Activated naive CD4-positive, alpha-beta T cell treated with anti-CD3 and anti-CD28 coated beads, Interleukin-2, amount 50 U/mL, for 72 hours (primary cell): ENCODE measurements at regions not wholly inside any gene's neighbourhood (a gene's known extent, or its start where the extent isn't known, plus 50 kb on each side); places are given as distances from the start of the nearest gene placed in this dataset.

ENCODE experiments used
- ATAC-seq, 2 donors: fragments of 150-1000 bp; cut with Tn5 transposase; 2 replicates each; pipeline ENCODE4 v1.10.0; 2021; ENCODE audit warnings: mild to moderate bottlenecking in 2 of 2, moderate library complexity in 2 of 2
- DNase-seq, 2 donors: peaks; one replicate each; pipeline ENCODE4 v3.0.0; 2021 to 2022; ENCODE audit warnings: low spot score in 2 of 2
- H3K27ac Mint-ChIP-seq, 2 donors: one replicate each; pipeline ENCODE4 v1.8.0; 2022; ENCODE audit warnings: mild to moderate bottlenecking in 2 of 2, mixed read lengths in 2 of 2
- H3K36me3 Mint-ChIP-seq, 2 donors: one replicate each; pipeline ENCODE4 v1.8.0; 2022; ENCODE audit warnings: mixed read lengths in 2 of 2
- H3K9me3 Mint-ChIP-seq, 2 donors: one replicate each; pipeline ENCODE4 v1.8.0; 2022; ENCODE audit warnings: mixed read lengths in 2 of 2

- no peak for ATAC-seq
- Mint-ChIP-seq H3K9me3 (peaks cover 0 to 3% of the 10 kb centered on the region in 2 donors), H3K36me3 (peaks cover 0 to 4% of the 10 kb centered on the region in 2 donors), H3K27ac (no peak overlapping the region)
- no peak for DNase-seq
Measured at GRCh38 chr2:120401275-120402066, 55.5 kb downstream of the INHBB start.

- Mint-ChIP-seq H3K9me3 (peaks cover 0 to 6% of the 10 kb centered on the region in 2 donors), H3K36me3 (peaks cover 0 to 5% of the 10 kb centered on the region in 2 donors), H3K27ac (no peak overlapping the region)
- ATAC-seq (no peak), DNase-seq (no peak)
Measured at GRCh38 chr2:120402067-120402433, 56.1 kb downstream of the INHBB start.

- no peak overlapping the region for H3K27ac Mint-ChIP-seq
- no peak for DNase-seq
- no peak for ATAC-seq
- H3K9me3 Mint-ChIP-seq: peaks cover 2 to 8% of the 10 kb centered on the region in 2 donors
- H3K36me3 Mint-ChIP-seq: peaks cover 0 to 8% of the 10 kb centered on the region in 2 donors
Measured at GRCh38 chr2:120402508-120402907, 56.6 kb downstream of the INHBB start.

GRCh38 chr2:120403261-120403660 lies 57.3 kb downstream of the INHBB start:
- Mint-ChIP-seq H3K27ac (no peak overlapping the region), H3K36me3 (peaks cover 0 to 8% of the 10 kb centered on the region in 2 donors), H3K9me3 (peaks cover 4 to 10% of the 10 kb centered on the region in 2 donors)
- no peak for DNase-seq
- ATAC-seq: no peak

- ATAC-seq (no peak), DNase-seq (no peak)
- Mint-ChIP-seq H3K27ac (no peak overlapping the region), H3K9me3 (peaks cover 4 to 12% of the 10 kb centered on the region in 2 donors), H3K36me3 (peaks cover 0 to 8% of the 10 kb centered on the region in 2 donors)
Measured at GRCh38 chr2:120403676-120404075, 57.7 kb downstream of the INHBB start.

- Mint-ChIP-seq H3K9me3 (peaks cover 4 to 14% of the 10 kb centered on the region in 2 donors), H3K27ac (no peak overlapping the region), H3K36me3 (peaks cover 0 to 8% of the 10 kb centered on the region in 2 donors)
- ATAC-seq (no peak), DNase-seq (no peak)
Measured at GRCh38 chr2:120404274-120404673, 58.3 kb downstream of the INHBB start.

- H3K27ac Mint-ChIP-seq: no peak overlapping the region
- peaks cover 4 to 14% of the 10 kb centered on the region in 2 donors for H3K9me3 Mint-ChIP-seq
- DNase-seq (no peak), ATAC-seq (no peak)
- peaks cover 0 to 8% of the 10 kb centered on the region in 2 donors for H3K36me3 Mint-ChIP-seq
Measured at GRCh38 chr2:120404941-120405758, 59.2 kb downstream of the INHBB start.

GRCh38 chr2:120405759-120406099 lies 59.8 kb downstream of the INHBB start:
- peaks cover 0 to 8% of the 10 kb centered on the region in 2 donors for H3K36me3 Mint-ChIP-seq

GRCh38 chr2:120406566-120406965 lies 60.6 kb downstream of the INHBB start:
- DNase-seq (no peak), ATAC-seq (no peak)
- Mint-ChIP-seq H3K36me3 (peaks cover 0 to 8% of the 10 kb centered on the region in 2 donors), H3K9me3 (peaks cover 4 to 14% of the 10 kb centered on the region in 2 donors), H3K27ac (no peak overlapping the region)

More at GRCh38 chr2:120405759-120406099, 59.8 kb downstream of the INHBB start:
- peaks cover 4 to 14% of the 10 kb centered on the region in 2 donors for H3K9me3 Mint-ChIP-seq
- ATAC-seq (no peak), DNase-seq (no peak)
- H3K27ac Mint-ChIP-seq: no peak overlapping the region

- ATAC-seq: no peak
- Mint-ChIP-seq H3K9me3 (peaks cover 8 to 14% of the 10 kb centered on the region in 2 donors), H3K27ac (no peak overlapping the region), H3K36me3 (peaks cover 5 to 8% of the 10 kb centered on the region in 2 donors)
- DNase-seq: no peak
Measured at GRCh38 chr2:120410487-120410886, 64.6 kb downstream of the INHBB start.

- Mint-ChIP-seq H3K36me3 (peaks cover 0 to 5% of the 10 kb centered on the region in 2 donors), H3K27ac (no peak overlapping the region), H3K9me3 (peaks cover 0 to 4% of the 10 kb centered on the region in 2 donors)
- DNase-seq: no peak
- no peak for ATAC-seq
Measured at GRCh38 chr2:120415060-120415459, 69.1 kb downstream of the INHBB start.

GRCh38 chr2:120415728-120416509 lies 70.0 kb downstream of the INHBB start:
- Mint-ChIP-seq H3K36me3 (peaks cover 0 to 5% of the 10 kb centered on the region in 2 donors), H3K9me3 (peaks cover 0 to 4% of the 10 kb centered on the region in 2 donors), H3K27ac (no peak overlapping the region)
- DNase-seq (no peak), ATAC-seq (no peak)

- DNase-seq (no peak), ATAC-seq (no peak)
- Mint-ChIP-seq H3K9me3 (no peaks in the 10 kb centered on the region), H3K27ac (peak overlapping the region in 1 of 2 donors; percentile 46), H3K36me3 (no peaks in the 10 kb centered on the region)
Measured at GRCh38 chr2:120418174-120418787, 72.3 kb downstream of the INHBB start.

- ATAC-seq (no peak), DNase-seq (no peak)
- Mint-ChIP-seq H3K9me3 (no peaks in the 10 kb centered on the region), H3K36me3 (no peaks in the 10 kb centered on the region), H3K27ac (no peak overlapping the region)
Measured at GRCh38 chr2:120419073-120419472, 73.1 kb downstream of the INHBB start.

- Mint-ChIP-seq H3K36me3 (no peaks in the 10 kb centered on the region), H3K27ac (no peak overlapping the region), H3K9me3 (no peaks in the 10 kb centered on the region)
- ATAC-seq: no peak
- no peak for DNase-seq
Measured at GRCh38 chr2:120419955-120420354, 74.0 kb downstream of the INHBB start.

GRCh38 chr2:120421126-120421829 lies 75.3 kb downstream of the INHBB start:
- Mint-ChIP-seq H3K36me3 (no peaks in the 10 kb centered on the region), H3K27ac (no peak overlapping the region), H3K9me3 (no peaks in the 10 kb centered on the region)
- DNase-seq (no peak), ATAC-seq (no peak)
